Lung (tissue), 11 donors: ENCODE measurements at regions not wholly inside any gene's neighbourhood (a gene's known extent, or its start where the extent isn't known, plus 50 kb on each side); places are given as distances from the start of the nearest gene placed in this dataset.

ENCODE experiments used
- ATAC-seq: fragments of 200-7000 bp; cut with Tn5 transposase; one replicate; pipeline ENCODE4 v1.9.1; 2020; ENCODE audit warnings: moderate number of reproducible peaks; ENCODE audit not compliant: insufficient read depth, low FRiP score
- DNase-seq, 3 donors: peaks; one replicate each; pipeline ENCODE4 v3.0.0-alpha.2; 2013 to 2017
- H3K27ac ChIP-seq, 2 donors: one replicate each; pipeline ENCODE4 v1.5.1; 2013; ENCODE audit warnings: mild to moderate bottlenecking in 2 of 2, moderate library complexity in 2 of 2, control low read depth in 1 of 2, inconsistent platforms in 1 of 2, low read depth in 1 of 2, low read length in 1 of 2
- H3K27me3 ChIP-seq, 3 donors: one replicate each; pipeline ENCODE4 v1.5.1; 2013; ENCODE audit warnings: low read length in 2 of 3; ENCODE audit not compliant: control insufficient read depth in 3 of 3, insufficient read depth in 3 of 3
- H3K36me3 ChIP-seq, 4 donors: one replicate each; pipeline ENCODE4 v1.5.1; 2013; ENCODE audit warnings: low read length in 4 of 4, mild to moderate bottlenecking in 1 of 4, moderate library complexity in 1 of 4; ENCODE audit not compliant: control insufficient read depth in 4 of 4, insufficient read depth in 4 of 4
- H3K4me1 ChIP-seq, 5 donors: one replicate each; pipeline ENCODE4 v1.5.1; 2013; ENCODE audit warnings: low read length in 5 of 5, mild to moderate bottlenecking in 2 of 5, moderate library complexity in 1 of 5; ENCODE audit not compliant: control insufficient read depth in 5 of 5, insufficient read depth in 5 of 5
- H3K4me3 ChIP-seq: one replicate; pipeline ENCODE4 v1.5.1; 2013; ENCODE audit warnings: mild to moderate bottlenecking, control low read depth, moderate library complexity
- H3K9ac ChIP-seq, 2 donors: one replicate each; pipeline ENCODE4 v1.5.1; 2013; ENCODE audit warnings: low read length in 2 of 2, control low read depth in 1 of 2; ENCODE audit not compliant: insufficient read depth in 1 of 2
- H3K9me3 ChIP-seq, 4 donors: one replicate each; pipeline ENCODE4 v1.5.1; 2013; ENCODE audit warnings: low read length in 3 of 4, mild to moderate bottlenecking in 1 of 4, moderate library complexity in 1 of 4; ENCODE audit not compliant: control insufficient read depth in 4 of 4, insufficient read depth in 3 of 4
- CTCF ChIP-seq: IDR thresholded peaks from 2 replicates; pipeline ENCODE4 v1.5.1; 2012; ENCODE audit warnings: mild to moderate bottlenecking; ENCODE audit errors: control extremely low read depth, extremely low read depth
- WGBS, 2 donors: extraction: QIAGEN DNeasy Blood & Tissue Kit; methylation state at CpG; one replicate each; pipeline ENCODE4 v1.1.7; 2013; 5-methylcytosine and 5-hydroxymethylcytosine counted together
- donor health status: control.
- donor health status: control.
- donor health status: Bipolar disorder and iron deficiency.
- donor health status: healthy.
- donor health status: DM: yes; HTN: yes; CAD: no.

- H3K27ac ChIP-seq, result no peak overlapping the region
- DNase-seq (no peak), ATAC-seq (no peak)
- H3K9ac ChIP-seq, result no peak overlapping the region
- TF ChIP-seq CTCF, result no peak
- 73 to 81% methylated on average over 1 of the region's 1 CpG for WGBS, 2 donors
- no peaks in the 10 kb centered on the region for H3K27me3 ChIP-seq
- H3K4me1 ChIP-seq, result no peaks in the 10 kb centered on the region
- no peak overlapping the region for H3K4me3 ChIP-seq
- peaks cover 0 to 4% (median 0%) of the 10 kb centered on the region in 4 donors for H3K9me3 ChIP-seq
- no peaks in the 10 kb centered on the region for H3K36me3 ChIP-seq
Measured at GRCh38 chr16:58820411-58820810, 86.3 kb upstream of the GOT2 start.

GRCh38 chr16:58815181-58815888 lies 81.2 kb upstream of the GOT2 start:
- 87 to 92% methylated on average over 7 of the region's 7 CpGs for WGBS, 2 donors
- no peaks in the 10 kb centered on the region for H3K9me3 ChIP-seq

GRCh38 chr16:58814348-58814801 lies 80.3 kb upstream of the GOT2 start:
- H3K4me3 ChIP-seq, result no peak overlapping the region
- H3K36me3 ChIP-seq, result no peaks in the 10 kb centered on the region
- WGBS, 2 donors, result 2 to 3% methylated on average over 12 of the region's 12 CpGs
- no peaks in the 10 kb centered on the region for H3K9me3 ChIP-seq
- peak; percentile 70 for TF ChIP-seq CTCF
- ATAC-seq (peak; percentile 75), DNase-seq (peak; percentile 46 to 76 (median 67))
- H3K27ac ChIP-seq, result no peak overlapping the region
- H3K4me1 ChIP-seq, result peaks cover 0 to 3% (median 0%) of the 10 kb centered on the region in 5 donors
- H3K27me3 ChIP-seq, result no peaks in the 10 kb centered on the region
- H3K9ac ChIP-seq, result peak overlapping the region in 1 of 2 donors; percentile 59

More at GRCh38 chr16:58815181-58815888, 81.2 kb upstream of the GOT2 start:
- Histone ChIP-seq H3K9ac (no peak overlapping the region), H3K27me3 (no peaks in the 10 kb centered on the region), H3K27ac (no peak overlapping the region), H3K4me3 (no peak overlapping the region), H3K4me1 (peaks cover 0 to 3% (median 0%) of the 10 kb centered on the region in 5 donors), H3K36me3 (no peaks in the 10 kb centered on the region)
- DNase-seq (no peak), ATAC-seq (no peak)
- no peak for TF ChIP-seq CTCF
